GM18868 (cell line): ENCODE measurements at regions not wholly inside any gene's neighbourhood (a gene's known extent, or its start where the extent isn't known, plus 50 kb on each side); places are given as distances from the start of the nearest gene placed in this dataset.

Experiments
- ATAC-seq: cut with Tn5 transposase; IDR thresholded peaks from one replicate; pipeline ENCODE4 v1.9.1; 2021; ENCODE audit warnings: mild to moderate bottlenecking, moderate library complexity; ENCODE audit not compliant: unreplicated experiment

GRCh38 chr9:74303945-74304344 is 193.2 kb upstream of the RORB start:
- no peak for ATAC-seq

DNA sequence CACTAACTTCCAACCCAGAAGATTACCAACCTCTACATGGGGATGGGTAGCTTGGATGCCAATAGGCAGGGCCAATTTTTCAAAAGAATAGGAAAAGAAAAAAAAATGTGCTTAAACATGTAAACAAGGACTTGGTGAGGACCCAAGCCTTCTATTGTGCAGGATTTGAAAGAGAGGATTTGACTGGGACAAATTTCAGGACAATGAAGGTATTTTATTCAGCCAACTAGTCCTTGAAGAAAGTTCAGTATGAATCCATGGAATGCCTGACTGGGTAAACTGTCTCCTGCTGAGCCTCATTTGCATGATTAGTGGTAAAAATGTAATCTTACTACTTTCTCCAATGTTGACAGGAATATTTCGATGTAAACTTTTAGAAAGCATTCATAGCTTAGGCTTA is 192.5 kb upstream of the RORB start:
- ATAC-seq, result no peak

DNA sequence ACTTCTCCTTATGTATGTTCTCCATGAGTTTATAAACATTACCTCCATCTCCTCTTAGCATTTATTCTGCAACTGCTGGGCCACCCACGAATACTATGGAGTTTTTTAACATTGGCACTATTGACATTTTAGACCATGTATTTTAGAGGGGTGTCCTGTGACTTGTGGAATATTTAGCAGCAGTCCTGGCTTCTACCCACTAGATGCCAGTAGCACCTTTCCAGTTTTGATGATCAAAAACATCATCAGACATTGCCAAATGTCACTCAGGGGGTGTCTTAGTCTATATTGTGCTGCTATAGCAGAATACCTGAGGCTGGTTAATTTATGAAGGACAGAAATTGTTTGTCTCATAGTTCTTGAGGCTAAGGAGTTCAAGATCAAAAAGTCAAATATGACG is 187.5 kb upstream of the RORB start:
- no peak for ATAC-seq

- no peak for ATAC-seq
These were observed 179.9 kb upstream of the RORB start for GRCh38 chr9:74317235-74317634.

- ATAC-seq, result no peak
These were observed 175.7 kb upstream of the RORB start for GRCh38 chr9:74321396-74321795.

GRCh38 chr9:74322661-74323314 is 174.3 kb upstream of the RORB start:
- ATAC-seq, result no peak

GRCh38 chr9:74330487-74331214 is 166.5 kb upstream of the RORB start:
- no peak for ATAC-seq

- ATAC-seq, result no peak
These were observed 165.5 kb upstream of the RORB start for GRCh38 chr9:74331607-74332006.

DNA sequence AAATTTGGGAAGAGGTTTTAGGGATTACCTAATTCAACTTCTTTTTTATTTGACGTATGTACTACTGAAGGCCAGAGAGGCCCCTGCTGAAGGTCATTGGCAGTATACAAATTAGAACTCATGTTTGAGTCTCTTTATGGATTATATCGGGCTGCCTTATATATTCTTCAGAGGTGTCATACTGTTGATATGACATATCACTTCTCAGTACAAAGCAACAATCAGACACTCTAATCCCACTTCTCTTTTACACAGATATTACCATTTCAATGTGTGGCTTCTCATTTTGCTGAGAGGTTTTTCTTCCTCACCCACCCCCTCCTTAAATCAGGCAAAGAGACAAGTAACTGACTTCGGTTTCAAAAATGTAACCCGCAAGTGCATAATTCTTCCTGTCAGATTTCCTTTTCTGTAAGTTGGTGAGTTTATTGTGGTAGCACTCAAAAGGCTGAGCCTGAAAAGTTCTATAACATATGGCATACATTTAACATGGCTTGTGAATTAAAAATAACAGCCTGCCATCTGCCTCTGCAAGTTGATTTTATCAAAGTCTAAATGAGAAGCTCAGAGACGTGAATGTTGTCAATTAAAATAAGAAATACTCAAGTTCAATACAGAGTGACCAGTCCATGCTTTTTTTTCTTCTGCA is 163.6 kb upstream of the RORB start:
- no peak for ATAC-seq

GRCh38 chr9:74334271-74334670 is 162.9 kb upstream of the RORB start:
- ATAC-seq, result no peak

DNA sequence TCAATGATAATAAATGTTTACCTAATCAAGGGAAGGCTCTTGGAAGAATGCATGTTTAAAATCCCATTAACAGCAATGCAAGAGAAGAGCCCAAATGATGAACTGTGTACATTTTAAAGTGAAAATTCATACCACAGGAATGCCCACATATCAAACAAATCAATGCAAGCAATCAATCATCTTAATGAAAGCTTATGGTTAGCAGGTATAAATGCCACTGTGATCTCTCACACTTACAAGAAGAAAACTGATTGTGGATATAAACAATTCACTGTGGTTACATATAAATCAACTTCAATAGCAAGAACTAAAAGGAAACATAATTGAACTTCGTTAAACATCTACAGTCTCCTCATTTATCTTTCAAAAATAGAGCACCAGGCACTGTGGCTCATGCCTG is 161.0 kb upstream of the RORB start:
- ATAC-seq, result no peak

DNA sequence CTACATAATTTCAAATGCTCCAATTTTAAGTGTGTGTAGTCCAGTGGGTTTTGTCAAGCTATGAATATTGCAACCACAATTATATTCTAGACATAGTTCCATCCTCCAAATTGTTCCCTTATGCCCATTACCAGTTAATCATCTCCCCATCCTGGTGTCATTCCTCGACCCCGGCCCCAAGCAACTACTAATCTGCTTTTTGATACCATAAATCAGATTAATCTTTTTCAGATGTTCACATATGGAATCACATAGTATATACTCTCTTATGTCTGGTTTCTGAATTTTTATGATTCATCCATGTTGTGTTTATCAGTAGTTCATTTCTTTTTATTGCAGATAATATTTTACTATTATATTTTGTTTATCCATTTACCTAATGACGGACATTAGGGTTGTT is 148.4 kb upstream of the RORB start:
- no peak for ATAC-seq

- no peak for ATAC-seq
These were observed 142.0 kb upstream of the RORB start for GRCh38 chr9:74355107-74355506.

DNA sequence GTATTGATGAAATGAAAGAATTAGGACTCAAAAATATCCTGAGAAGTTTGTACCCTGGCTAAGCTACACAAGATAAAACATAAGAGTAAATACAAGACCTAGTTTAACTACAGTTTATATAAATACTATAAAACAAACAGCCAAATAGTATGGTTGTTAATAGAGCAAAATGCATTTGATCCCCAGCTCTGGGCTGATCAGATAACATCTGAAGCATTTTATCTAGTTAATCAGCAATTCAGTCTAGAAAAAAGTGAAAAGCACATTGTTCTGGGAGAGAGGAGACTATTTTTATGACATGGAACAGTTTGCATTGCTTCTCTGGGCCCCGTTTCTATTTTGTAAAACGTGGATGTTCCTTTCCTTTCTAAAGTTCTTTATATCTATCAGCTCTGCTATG is 139.6 kb upstream of the RORB start:
- ATAC-seq, result no peak

DNA sequence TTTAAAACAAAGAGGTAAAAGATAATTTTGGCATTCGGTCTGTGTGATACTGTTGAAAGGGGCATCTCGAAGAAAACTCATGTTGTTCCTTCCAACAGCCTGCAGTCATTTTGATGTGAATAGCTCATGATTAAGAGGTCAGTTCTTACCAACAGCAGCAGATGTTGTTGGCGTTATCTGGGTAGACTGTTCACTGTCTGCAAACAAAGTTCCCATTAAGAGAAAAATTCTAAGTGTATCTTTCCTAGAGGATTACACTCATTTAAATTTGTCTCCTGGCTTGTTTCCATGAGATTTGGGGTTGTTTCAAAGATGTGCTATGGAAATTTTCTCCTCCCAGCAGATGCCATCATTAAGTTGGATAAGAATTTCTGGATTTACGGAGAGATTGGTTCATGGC is 138.2 kb upstream of the RORB start:
- ATAC-seq, result no peak

GRCh38 chr9:74361508-74361907 is 135.6 kb upstream of the RORB start:
- ATAC-seq, result no peak

DNA sequence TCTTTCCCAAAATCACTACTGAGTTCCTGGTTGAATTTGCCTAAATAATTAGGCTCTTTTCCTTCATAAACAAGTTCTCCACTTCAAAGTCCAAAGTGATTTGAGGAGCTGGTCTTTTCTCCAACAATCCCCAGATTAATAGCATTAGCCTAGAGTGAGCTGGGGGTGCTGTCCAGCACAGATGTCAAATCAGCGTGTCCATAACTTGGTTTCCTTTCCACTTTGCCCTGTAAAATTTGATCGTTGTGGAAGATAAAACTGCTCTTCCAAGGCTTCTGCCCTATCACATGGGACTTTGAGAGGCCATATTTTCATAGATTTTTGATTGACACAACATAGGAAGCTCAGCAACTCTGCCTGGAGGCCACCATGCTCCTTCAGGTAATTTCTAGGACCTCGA is 134.7 kb upstream of the RORB start:
- ATAC-seq, result no peak

DNA sequence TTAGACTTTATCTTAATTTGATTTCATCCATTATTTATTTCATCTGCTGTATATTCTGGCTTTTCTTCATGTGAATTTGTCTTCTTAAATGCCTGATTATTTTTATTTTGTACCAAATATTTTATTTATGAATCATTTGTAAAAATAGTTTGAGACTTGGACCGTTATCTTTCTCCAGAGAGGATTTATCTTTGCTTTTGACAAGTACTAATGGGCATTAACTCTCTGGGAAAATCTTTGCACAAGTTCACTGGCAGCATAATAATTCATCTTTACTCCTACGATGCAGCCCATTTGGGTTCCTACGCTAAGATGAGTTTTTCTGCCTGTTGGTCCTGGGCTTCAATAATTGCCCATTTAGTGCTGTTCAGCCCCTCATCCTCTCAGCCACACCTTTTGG is 131.0 kb upstream of the RORB start:
- no peak for ATAC-seq

GRCh38 chr9:74369844-74370243 is 127.3 kb upstream of the RORB start:
- no peak for ATAC-seq

DNA sequence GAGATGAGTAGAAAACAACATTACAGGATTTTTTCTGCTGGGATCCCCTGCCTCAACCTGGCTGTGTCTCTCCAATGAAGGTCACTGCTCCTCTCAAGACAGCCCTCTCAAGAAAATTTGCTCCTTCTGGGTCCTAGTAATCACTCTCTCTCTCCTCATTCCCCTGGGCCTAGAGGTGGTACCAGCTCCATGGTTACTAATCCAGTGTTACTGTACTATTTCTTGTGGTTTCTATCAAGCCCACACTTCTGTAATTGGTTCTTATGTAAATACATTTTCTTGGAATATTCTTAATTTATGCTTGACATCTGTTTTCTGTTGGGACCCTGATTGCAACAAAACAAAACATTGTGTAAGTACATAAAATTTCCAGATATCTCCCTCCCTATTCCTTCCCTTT is 123.8 kb upstream of the RORB start:
- ATAC-seq, result no peak

DNA sequence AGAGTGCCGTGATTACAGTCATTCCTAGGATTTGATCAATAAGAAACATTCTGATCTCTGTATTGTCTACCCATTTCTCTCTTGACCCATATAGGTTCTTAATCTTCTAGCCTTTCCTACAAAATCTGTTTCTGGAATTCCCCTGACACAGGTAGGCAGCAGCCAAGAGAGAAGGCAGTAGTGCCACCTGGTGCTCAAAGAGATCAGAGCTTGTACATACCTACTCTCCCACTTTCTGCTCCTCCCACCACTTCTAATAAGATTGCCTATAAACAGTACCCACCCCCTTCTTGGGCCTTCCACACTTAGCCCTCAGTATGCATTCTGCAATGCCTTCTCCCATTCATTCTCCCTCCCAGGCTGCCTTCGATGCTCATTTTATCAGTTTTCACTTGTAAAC is 117.4 kb upstream of the RORB start:
- peak; percentile 91 for ATAC-seq

DNA sequence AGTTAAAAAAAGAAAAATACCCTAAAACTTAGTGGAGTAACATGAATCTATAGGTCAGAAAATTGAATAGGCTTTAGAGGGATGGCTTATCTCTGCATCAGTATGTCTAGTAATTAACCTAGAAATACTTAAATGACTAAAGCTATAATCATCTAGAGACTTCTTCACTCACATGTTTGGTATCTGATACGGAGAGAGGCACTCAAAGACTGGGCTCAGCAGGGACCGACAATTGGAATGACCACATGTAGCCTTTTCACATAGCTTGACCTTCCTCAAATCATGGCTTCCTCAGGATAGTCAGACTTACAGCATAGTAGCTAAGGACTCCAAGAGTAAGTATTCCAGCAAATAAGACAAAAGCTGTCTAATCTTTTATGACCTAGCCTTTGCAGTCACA is 105.3 kb upstream of the RORB start:
- ATAC-seq, result no peak
